Dedifferentiated amniotic fluid mesenchymal stem cell (primary cell): ENCODE measurements at regions not wholly inside any gene's neighbourhood (a gene's known extent, or its start where the extent isn't known, plus 50 kb on each side); places are given as distances from the start of the nearest gene placed in this dataset.

ENCODE experiments used
- DNase-seq: peaks from one replicate; pipeline ENCODE4 v3.0.0-alpha.2; 2016; ENCODE audit errors: extremely low spot score

DNA sequence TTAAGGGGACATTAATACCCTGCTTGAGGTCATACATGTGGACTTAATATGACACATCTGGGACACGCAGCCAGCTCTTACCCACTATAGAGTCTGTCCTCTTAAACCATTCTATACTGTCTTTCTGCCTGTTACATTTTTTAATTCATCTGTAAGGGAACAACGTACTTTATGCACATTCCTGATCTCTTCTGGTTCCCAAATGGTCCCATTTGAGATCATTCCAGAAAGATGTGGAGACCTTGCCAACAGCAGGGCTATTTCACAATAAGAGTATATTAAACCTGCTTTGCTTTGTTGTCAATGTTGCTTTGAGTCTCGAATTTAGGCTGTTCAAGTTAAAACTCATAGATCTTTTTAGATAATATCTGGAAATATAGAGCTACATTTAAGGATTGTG, 332.2 kb upstream of the RAG2 start:
- DNase-seq = no peak

DNA sequence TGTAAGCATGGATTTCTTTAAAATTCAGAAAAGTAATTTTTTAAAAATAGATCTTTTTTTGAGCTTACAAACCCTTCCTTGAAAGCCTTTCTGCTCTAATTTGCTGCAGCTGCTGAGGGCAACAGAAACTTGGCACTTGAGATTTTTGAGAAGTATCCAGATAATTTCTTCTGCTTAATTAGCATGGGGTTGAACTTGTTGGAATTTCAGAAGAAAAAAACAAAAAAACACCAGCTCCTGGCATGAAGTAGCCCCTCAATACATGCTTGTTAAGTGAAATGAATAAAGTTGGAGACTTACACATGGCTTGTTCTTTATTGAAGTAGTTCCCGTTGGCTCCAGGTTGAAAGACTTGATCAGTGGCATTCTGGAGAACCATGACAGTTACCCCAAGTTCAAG, 331.4 kb upstream of the RAG2 start:
- DNase-seq = no peak

DNA sequence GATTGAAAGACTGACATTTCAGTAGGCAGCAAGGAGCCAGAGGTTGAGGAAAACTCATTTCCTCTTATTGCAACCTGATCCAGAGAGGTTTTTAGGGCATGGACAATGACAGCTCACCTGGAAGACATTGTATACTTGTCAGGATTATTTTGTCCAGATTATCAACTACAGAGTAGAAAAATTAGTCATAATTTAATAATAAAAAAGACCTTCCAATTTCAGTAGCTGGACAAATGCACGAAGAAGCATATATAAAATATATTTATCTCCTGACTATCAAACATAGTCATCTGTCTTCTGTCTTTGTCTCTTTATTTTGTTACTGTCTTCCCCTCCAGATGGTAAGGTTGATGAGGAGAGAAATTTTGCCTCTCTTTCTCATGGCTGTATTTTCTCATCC, 330.6 kb upstream of the RAG2 start:
- no peak for DNase-seq

DNA sequence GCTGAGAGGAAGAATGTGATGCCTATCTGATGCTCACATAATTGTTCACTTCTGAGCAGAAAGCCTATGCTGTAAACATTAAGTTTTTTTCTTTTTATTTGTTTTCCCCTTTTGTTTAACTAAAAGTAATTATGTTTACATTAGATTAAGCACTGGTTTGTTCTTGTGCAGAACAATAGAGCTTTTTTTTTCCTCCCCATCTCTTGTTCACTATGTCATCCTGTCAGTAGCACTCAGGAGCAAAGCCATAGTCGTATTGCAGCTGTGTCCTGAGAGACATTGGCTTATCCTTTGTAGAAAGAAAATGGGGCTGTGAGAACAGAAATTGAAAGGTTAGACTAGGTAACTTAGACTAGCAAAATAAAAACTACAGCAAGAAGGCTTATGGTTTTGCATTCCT, 301.8 kb upstream of the RAG2 start:
- DNase-seq = no peak

DNA sequence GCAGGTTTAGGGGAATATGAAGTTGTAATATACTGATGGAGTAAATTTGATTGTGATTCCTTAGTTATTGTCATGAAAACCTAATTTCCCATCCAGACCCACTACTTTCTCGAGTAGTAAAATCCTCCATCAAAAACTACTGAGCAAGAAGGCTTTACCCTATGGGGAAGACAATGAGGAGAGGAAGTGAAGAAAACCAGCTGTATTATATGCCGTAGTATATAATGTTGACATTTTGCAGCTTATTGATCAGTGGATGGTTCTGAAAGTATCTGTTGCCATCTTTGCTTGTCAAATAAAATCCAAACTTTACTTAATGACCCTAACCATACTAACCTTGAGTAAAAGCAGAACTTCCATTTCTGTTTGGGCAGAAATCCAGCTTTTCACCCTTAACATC, 292.8 kb upstream of the RAG2 start:
- no peak for DNase-seq

- no peak for DNase-seq
Observed at GRCh38 chr11:36890121-36890679, 292.2 kb upstream of the RAG2 start.

DNA sequence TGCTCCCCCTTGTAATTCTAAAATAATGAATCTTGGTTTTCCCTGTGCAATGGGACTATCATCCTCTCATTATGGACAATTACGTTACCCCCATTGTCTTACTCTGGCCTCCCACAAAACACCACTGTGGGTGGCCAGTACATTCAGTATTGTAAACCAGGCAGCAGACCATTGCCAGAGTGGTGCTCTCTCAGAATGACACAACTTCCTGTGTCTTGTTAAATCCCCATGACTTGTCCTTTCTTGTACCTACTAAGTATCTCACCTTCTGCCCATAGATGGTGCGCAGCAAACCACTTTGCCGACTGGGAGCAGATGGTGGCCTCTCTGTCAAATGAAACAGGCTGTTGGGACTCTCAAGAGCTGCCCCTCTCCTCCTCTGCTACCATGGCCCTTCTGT, 287.1 kb upstream of the RAG2 start:
- no peak for DNase-seq

DNA sequence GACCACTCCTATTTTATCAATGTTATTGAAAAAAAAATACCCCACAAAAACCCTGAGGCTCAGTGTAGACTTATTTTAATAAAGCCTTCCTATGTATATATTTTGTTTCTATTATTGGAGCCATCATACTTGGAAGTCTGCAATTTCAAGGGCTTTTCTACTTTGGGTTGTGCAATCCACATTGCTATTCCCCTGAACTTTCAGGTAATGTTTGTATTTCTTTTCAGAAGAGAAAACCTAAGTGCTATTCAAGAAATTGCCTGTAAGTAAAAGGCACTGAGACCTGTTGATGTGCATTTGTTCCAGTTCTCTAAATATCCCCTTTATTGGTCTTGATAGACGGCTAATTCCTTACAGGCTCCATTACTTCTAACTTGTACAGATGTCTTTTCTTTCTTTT, 280.7 kb upstream of the RAG2 start:
- no peak for DNase-seq

GRCh38 chr11:36877149-36877548, 279.1 kb upstream of the RAG2 start:
- DNase-seq = no peak

DNA sequence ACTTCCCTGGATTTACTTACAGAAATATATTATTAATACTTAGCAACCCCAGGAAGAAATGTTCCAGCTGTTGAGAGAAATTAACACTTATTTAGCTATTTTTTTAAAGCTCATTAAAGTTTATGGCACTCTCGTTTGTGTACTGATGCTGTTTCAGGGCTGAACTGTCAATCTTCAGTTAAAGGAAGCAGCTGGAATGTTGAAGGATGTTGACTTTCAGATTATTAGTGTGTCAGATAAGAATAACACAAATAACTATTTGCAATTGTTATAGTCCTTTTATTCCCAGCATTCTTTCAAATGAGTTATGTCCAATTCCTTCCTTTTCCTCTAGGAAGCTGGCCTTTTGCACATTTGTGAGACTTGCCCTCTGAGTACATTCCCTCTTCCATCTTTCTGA, 278.2 kb upstream of the RAG2 start:
- no peak for DNase-seq

DNA sequence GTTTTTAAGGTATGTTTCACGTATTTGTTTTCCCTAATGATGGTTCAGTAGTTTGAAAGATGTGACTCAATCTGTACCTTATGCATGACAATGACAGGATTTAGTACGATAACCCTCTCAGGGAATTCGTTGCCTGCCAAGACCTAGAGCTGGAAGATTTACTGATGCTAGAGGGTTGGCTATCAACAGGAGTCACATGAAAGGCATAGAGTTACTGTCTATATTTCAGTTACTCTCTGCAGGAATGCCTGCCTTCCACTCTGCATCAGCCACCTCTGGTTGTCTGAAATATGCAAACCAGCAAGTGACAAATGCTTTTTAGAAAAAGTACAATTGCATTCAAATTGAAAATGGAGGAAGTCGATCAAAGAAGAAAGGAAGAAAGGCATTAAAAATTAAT, 276.3 kb upstream of the RAG2 start:
- no peak for DNase-seq

DNA sequence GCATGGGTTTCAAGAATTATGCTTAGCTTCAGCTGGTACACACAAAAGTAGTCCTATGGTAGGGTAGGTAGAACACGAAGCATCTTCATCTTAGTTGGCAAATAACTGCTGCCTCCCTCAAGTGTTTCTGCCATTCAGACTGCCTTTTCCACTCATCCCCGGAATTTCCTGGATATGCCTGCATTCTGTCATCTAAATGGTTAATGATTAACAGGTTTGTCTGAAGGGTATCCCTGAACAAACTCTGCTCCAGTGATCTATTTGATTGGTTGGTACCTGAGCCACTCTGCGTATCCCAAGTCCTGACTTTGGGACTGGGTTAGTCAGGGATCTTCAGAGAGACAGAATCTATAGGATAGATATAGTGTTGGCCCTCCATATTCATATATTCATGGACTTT, 272.3 kb upstream of the RAG2 start:
- DNase-seq = no peak

DNA sequence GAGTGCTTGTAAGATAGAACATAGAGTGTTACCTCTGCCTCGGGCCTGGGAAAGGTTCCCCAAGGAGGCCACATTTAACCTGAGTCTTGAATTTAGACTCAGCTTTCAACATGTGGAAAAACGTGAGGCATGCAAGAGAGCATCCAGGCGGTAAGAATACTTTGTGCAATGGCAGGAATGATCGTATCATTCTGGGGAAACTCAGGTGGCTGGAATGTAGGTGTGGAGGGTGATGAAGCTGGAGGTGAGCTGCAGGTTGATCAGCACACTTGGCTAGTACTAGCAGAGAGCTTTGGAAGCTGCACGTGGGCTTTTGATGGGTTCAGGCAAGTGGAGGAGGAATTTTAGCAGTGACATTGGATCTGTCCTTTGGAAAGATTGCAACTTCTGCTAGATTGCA, 270.3 kb upstream of the RAG2 start:
- no peak for DNase-seq

- DNase-seq = no peak
Observed at GRCh38 chr11:36865846-36866245, 267.8 kb upstream of the RAG2 start.

- no peak for DNase-seq
Observed at GRCh38 chr11:36854875-36855274, 256.8 kb upstream of the RAG2 start.

DNA sequence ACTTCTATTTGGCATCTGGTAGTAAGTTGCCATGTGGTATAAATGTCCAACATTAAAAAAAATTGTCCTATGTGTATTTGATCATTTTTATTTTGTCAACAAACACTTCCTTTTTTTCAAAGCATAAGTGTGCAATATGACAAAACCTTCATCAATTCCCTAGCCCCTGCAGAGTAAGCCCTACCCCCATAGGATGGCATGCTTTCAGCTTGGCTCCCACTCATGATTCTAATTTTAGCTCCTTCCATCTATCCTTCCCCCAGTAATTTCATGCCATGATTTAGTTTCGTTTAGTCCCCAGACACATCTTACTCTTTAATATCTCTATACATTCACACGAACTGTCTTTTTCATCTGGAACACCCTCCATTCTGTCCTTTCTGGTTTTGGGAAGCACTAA, 250.6 kb upstream of the RAG2 start:
- no peak for DNase-seq

DNA sequence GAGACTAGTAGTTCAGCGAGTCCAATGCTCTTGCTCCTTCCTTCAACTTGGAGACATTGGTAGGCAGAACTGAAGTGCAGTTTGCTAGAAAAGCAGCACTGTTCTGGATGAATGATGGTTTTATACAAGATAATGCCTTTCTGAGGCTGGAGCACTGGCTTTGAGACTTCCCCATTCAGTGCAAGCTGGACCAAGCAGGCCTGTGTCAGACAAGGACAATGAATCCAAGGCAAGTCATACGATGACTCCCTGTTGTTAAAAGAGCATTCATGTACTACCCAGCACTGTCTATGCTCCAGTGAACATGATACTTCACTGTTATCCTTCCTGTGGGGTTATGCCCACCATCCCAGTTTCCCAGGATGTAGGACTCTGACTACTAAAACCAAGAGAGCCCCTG, 242.3 kb upstream of the RAG2 start:
- DNase-seq = no peak

GRCh38 chr11:36837831-36838437, 239.9 kb upstream of the RAG2 start:
- DNase-seq = no peak

- no peak for DNase-seq
Observed at GRCh38 chr11:36825251-36825650, 227.2 kb upstream of the RAG2 start.

GRCh38 chr11:36824349-36824748, 226.3 kb upstream of the RAG2 start:
- no peak for DNase-seq

DNA sequence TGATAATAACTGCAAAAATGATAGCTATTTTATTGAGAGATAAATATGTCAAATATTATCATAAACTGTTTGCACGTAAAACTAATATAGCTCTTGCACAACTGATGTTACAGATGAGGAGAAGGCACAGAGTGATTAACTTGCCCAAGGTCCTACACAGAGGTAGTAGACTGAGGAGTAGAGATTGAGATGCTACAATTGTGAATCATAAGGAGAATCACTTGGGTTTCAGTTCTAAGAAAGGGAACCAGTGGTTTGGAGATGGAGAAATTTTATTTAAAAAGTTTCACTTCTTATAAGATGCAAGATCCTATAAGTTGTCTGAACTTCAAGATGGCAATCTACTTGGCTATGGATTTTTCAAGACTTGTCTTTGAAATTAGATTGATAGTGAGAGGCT, 224.8 kb upstream of the RAG2 start:
- DNase-seq = no peak

DNA sequence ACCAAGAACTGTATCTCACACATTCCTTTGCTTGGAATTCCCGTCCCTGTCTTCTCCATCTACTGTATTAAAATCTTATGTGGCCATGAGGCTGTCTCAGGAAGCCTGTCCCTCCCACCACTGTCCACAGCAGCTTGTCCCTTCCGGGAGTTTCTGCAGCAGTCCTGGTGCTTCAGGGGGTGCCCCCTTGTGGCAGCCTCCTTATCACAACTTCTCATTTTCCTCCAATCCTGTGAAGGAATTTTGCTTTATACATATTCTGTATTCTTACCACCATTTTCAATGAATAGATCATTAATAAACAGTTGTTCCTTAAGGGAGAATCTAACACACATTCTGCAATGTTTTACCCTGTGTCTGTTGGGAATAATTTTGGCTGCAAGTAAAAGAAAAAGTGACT, 220.4 kb upstream of the RAG2 start:
- DNase-seq = no peak

- DNase-seq = no peak
Observed at GRCh38 chr11:36817336-36817965, 219.4 kb upstream of the RAG2 start.

GRCh38 chr11:36809303-36809702, 211.3 kb upstream of the RAG2 start:
- DNase-seq = no peak
